ENCODE measurements at regions not wholly inside any gene's neighbourhood (a gene's known extent, or its start where the extent isn't known, plus 50 kb on each side); places are given as distances from the start of the nearest gene placed in this dataset.

GRCh38 chr4:95898226-95898625 lies 58.3 kb downstream of the PDHA2 start:
- no peak for DNase-seq (ENCODE audit: insufficient read length, low spot score)
- FAIRE-seq: no peak

GRCh38 chr4:95909211-95909610 lies 69.3 kb downstream of the PDHA2 start:
- DNase-seq (ENCODE audit: insufficient read length, low spot score) (no peak), FAIRE-seq (no peak)
- no peak for TF ChIP-seq CTCF (IDR thresholded peaks at IDR 0.05; ENCODE audit: insufficient read depth, missing control alignments)

More at GRCh38 chr4:95898226-95898625, 58.3 kb downstream of the PDHA2 start:
- no peak for TF ChIP-seq CTCF (IDR thresholded peaks at IDR 0.05; ENCODE audit: insufficient read depth, missing control alignments)

- FAIRE-seq (no peak), DNase-seq (ENCODE audit: insufficient read length, low spot score) (no peak)
- no peak for TF ChIP-seq CTCF (IDR thresholded peaks at IDR 0.05; ENCODE audit: insufficient read depth, missing control alignments)
Observed at GRCh38 chr4:95910749-95911148, 70.9 kb downstream of the PDHA2 start.

- FAIRE-seq (no peak), DNase-seq (ENCODE audit: insufficient read length, low spot score) (no peak)
- TF ChIP-seq CTCF (IDR thresholded peaks at IDR 0.05; ENCODE audit: insufficient read depth, missing control alignments): no peak
Observed at GRCh38 chr4:95921470-95921869, 81.6 kb downstream of the PDHA2 start.

GRCh38 chr4:95929448-95930064 lies 89.7 kb downstream of the PDHA2 start:
- DNase-seq (ENCODE audit: insufficient read length, low spot score) (no peak), FAIRE-seq (no peak)
- no peak for TF ChIP-seq CTCF (IDR thresholded peaks at IDR 0.05; ENCODE audit: insufficient read depth, missing control alignments)

GRCh38 chr4:95939141-95939540 lies 99.2 kb downstream of the PDHA2 start:
- FAIRE-seq (no peak), DNase-seq (ENCODE audit: insufficient read length, low spot score) (no peak)
- TF ChIP-seq CTCF (IDR thresholded peaks at IDR 0.05; ENCODE audit: insufficient read depth, missing control alignments): no peak

- DNase-seq (ENCODE audit: insufficient read length, low spot score) (no peak), FAIRE-seq (no peak)
- no peak for TF ChIP-seq CTCF (IDR thresholded peaks at IDR 0.05; ENCODE audit: insufficient read depth, missing control alignments)
Observed at GRCh38 chr4:95949136-95949765, 109.4 kb downstream of the PDHA2 start.
